HG03521 (cell line): ENCODE measurements at regions not wholly inside any gene's neighbourhood (a gene's known extent, or its start where the extent isn't known, plus 50 kb on each side); places are given as distances from the start of the nearest gene placed in this dataset.
"Not testable (repeated sequence)": the region's sequence is repeated elsewhere in the genome, so short reads cannot be mapped to it uniquely, and the experiment has no call there.

Experiments used
- ATAC-seq: cut with Tn5 transposase; IDR thresholded peaks from one replicate; pipeline ENCODE4 v1.9.1; 2021; ENCODE audit warnings: mild to moderate bottlenecking, moderate library complexity; ENCODE audit not compliant: unreplicated experiment

DNA sequence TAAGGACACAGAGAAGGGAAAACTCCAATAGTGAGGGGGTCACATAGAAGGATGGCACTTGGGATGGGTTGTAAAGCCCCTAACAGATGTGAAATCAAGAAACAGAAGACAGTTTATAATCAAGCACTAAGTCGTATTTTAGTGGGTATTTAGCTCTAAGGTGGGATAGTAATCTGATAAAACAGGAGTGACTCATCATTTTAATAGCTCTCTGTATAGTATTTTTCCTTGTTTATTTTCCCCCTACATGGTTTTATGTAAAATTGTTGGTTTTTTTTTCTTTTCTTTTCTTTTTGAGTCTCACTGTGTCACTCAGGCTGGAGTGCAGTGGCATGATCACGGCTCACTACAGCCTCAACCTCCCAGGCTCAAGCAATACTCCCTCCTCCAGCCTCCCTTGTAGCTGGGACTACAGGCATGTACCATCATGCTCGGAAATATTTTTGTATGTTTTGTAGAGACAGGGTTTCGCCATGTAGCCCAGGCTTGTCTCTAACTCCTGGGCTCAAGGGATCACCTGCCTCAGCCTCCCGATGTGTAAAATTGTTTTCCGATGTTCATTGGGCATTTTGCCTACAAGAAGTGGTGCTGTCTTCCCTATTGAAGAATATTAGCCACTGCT, 142.6 kb upstream of the SERPINE2 start:
- ATAC-seq, result no peak

DNA sequence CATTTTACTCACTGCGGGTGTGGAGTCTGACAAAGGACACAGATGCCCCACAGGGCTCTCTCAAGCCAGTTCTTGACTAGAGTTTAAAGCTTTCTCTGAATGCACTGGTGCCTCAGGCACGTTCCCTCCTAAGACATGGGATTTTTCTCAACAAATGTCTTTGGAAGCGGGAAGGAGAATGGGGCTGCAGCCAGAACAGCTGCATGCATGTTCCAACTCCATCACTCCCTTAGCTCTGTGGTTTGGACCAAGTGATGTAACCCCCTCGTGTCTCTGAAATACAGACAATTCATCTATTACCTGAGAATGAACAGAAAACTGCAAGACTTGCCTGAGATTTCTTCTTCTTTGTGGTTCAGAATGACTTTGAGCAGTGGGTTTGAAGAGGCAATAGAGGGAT, 141.7 kb upstream of the SERPINE2 start:
- ATAC-seq, result no peak

DNA sequence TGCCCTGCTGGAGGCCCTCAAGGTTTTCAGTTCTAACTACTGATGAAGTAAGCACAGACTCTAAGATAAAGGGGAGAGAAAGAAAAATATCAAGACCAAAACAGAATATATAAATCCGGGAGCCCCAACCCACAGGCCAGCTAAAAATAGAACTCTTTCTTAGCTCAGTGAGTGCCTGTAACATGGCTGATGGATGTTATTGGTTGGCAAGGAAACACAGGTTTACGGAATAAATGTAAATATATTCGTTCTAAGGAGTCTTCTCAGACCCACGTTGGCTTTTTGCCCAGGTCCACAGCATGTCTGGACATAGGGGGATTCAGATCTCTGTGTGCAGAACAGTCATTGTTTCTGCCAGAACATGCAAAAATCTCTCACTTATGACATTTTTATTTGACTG, 139.0 kb upstream of the SERPINE2 start:
- ATAC-seq, result no peak

DNA sequence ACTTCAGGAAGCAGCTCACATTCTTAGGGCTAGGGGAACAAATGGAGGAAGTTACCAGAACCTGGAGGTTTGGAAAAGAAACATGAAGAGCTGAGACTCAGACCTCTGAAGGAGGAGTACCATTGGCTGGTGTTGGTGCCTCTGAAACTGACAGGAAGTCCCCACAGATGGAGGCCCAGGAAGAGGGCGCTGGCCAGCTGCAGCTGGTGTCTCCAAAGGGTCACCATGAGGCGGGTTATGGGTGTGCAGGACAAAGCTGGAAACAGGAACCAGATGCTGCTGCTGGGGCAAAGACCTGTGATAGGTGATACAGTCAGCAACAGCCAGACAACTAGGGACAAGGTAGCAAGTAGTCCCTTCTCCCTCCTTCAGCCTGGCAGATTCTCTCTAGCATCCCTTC, 136.5 kb upstream of the SERPINE2 start:
- ATAC-seq, result no peak

DNA sequence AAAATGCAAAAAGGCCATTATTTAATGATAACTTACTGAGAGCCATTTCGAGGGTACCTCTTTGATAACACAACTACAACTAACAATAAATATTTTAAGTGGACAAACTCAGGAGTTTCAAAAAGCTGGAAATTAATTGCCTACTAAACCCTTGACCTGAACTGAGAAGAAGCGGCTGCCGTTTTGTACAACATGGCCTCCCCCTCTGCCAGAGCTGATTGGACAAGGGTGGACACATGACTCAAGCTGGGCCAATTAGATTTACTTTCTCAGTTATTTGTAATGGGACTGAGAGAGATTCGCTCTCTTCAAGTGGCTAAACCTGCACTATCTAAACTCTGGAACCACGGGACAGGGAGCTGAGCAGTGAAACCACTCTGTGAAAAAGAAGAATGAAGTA, 135.9 kb upstream of the SERPINE2 start:
- ATAC-seq, result no peak

DNA sequence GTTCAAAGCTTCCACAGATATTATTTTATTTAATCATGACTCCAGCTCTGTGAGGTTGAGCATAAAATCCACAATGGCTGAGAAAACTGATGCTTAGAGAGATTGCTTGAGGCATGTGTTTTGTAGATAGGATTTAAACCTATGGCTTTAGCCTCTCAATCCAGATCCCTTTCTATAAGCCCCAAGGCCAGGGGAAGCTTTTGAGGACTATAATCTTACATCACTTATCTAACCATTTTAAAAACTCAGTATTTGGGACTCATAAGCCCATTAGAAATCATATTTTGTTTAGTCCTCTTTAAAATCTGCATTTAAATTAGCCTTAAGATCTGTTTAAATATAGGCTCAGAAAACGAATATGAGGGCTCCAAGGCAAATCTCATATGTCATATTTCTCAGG, 135.4 kb upstream of the SERPINE2 start:
- ATAC-seq, result no peak

DNA sequence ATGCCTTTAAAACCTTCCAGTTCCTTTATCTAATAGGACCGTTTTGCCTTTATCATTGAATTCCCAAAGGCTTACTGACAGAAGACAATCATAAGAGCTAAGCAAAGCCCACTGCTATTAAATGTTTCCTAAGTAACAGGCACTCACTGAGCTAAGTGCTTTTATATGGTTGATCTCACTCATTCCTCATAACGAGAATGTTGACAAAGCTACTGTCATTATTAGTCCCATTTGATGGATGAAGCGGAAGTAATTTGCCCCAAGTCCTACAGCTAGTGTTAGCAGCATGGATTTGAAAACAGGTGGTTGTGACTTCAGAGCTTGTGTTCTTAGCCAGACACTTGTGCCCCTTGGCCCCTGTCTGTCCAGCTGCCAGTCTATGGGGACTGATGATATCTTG, 134.8 kb upstream of the SERPINE2 start:
- no peak for ATAC-seq

DNA sequence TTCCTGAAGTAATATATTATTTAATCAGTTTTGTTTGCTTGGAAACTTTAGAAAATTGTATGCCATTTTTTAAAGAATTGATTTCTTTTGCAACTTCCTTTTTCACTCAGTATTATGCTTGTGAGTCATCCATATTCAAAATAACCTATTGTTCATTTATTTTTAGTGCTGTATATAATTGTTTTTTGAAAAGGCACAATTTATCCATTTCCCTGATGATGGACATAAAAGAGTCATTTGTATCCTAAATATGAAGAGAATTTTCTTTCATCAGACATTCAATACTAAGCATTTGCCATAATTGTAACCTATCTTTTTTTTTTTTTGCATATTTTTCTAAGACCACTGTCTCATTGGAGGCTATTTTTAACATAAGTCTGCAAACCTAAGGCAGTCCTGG, 134.1 kb upstream of the SERPINE2 start:
- no peak for ATAC-seq

DNA sequence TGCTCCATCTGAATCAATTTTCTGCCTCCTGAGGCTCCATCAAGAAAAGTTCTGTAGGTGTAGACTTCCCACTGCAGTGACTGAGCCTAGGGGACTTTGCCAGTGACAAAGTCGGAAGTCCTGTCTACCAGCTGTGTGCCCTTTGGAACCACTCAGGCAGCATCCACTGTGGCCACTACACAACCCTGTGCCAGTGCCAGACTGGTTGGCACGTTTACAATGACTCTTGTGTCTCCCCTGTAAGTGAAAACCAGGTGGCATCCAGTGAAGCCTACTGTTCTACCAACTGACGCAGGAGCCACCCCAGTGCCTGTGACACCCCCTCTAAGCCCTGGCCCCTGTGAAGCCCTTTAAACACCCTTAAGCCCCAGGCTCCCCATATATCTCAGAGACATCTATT, 132.1 kb upstream of the SERPINE2 start:
- ATAC-seq, result no peak

DNA sequence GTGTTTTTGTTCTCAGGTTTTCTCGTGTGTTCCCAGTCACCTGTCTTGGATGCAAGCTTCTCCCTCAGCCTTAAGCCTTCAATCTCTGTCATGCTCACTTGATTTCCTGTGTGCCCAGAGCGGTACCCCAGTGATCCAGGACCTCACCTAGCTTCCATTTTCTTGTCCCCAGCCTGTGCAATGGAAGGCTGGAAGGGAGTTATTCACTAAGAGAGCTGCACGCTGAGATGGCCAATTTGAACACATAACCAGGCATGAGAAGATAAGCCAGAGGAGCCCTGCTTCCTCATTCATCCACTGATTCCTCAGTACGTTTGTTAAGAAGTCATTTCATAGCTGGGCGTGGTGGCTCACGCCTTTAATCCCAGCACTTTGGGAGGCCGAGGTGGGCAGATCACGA, 130.8 kb upstream of the SERPINE2 start:
- ATAC-seq, result no peak

DNA sequence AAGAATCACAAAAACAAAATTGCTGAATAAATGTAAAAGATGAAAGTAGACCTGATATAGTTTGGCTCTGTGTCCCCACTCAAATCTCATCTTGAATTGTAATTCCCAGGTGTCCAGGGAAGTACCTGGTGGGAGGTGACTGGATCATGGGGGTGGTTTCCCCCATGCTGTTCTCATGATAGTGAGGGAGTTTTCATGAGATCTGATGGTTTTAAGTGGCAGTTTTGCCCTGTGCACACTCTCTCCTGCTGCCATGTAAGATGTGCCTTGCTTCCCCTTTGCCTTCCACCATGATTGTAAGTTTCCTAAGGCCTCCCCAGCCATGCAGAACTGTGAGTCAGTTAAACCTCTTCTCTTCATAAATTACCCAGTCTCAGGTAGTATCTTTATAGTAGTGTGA, 128.7 kb upstream of the SERPINE2 start:
- not testable (repeated sequence) for ATAC-seq

DNA sequence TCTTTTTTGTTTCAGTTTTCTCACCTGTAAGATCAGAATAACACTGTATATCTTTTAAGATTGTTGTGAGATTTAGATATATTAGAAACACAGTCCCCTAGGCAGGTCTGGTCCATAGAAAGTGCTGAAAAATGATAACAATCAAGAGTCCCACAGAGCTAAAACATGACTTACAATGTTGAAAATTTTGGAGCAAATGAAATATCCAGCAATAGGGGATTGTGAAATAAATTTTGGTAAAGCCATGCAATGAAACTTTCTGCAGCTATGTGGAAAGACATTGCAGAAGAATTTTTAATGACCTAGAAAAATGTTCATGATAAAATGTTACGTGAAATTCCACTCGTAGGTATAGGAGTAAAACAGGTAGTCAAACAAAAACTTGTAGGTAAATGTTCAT, 127.6 kb upstream of the SERPINE2 start:
- ATAC-seq, result no peak

DNA sequence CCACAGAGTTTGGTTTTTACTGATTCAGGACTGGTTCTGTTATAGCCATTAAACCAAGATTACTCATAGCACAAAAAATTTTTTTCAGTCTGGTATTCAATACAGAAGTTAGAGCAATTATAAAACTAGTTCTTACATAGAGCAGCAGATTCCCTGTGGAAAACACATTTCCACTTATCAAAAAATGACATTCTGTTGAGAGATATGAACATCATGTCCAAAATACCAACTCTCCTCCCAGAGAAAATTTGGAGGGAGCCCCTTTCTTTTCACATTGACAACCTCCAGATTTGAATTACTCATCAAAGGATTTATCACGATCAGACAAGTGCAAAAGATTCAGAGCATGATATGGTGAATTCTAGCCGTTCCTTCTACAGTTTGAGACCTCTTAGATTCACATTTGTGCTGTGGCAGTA, 126.8 kb upstream of the SERPINE2 start:
- no peak for ATAC-seq

DNA sequence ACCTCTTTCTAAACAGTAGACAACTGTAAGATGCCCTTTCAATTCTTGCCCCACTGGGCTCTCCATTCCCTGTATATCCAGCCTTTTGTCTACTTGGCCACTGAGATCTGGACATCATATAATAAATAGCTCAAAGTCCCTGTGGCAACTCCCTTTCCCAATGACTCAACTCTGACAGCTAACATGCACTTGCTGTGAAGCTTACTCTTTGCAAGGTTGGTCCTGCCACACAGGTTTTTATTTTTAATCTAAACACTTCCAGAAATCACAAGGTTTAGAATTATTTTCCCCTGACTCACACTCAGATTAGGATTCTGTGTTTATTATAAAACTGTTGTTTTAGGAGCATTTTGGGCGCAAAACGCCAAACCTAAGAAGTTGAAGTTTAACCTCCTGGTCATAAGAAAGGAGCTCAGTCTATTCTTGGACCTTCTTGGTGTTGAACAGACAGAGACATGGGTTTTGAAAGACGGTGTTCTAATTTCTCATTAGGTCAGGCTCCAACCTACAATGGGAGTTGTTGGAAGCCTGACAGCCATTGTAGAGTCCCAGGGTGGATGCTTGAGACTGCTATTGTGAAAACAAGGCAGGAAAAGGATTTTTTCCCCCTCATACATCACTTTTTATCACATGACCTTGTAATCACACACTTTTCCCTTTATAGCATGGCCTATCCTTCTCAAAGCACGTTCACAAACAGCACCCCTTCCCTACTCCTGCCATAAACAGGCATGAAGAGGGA, 124.7 kb upstream of the SERPINE2 start:
- no peak for ATAC-seq

DNA sequence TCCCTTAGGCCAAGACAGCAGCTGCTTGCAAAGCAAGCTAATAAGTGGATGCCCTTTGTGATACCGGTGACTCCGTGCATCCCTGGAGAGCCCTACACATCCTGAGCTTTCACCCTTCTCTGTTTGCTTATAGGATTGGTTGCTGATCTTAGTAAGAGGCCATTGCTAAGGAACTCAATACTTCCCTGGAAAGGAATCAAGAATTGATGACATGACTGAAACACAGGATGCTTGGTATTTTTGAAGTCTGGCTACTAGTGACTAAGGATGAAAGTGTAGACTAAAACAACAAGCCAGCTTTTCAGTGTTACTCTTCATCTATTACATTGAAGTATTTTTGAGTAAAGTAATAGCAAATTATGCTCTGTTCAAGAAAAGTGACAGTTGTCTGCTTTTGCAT, 123.0 kb upstream of the SERPINE2 start:
- ATAC-seq, result no peak

DNA sequence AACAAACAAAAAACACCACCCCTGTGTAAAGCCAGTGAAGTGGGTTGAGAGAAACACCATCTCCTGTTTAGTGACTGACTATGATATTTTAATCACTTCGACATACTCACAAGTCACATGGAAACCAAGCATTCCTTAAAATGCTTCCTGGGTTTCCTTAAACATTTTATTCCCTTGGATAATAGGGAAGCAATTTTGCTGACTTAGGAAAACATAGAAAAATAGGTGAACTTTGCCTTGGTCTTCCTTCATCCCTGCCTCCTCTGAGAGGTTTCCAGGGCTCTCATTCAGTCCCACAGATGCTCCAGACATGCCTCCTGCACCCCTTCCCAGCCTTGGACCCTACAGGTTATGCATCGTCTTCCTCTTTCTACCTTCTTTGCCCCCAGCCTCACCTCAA, 122.6 kb upstream of the SERPINE2 start:
- no peak for ATAC-seq

DNA sequence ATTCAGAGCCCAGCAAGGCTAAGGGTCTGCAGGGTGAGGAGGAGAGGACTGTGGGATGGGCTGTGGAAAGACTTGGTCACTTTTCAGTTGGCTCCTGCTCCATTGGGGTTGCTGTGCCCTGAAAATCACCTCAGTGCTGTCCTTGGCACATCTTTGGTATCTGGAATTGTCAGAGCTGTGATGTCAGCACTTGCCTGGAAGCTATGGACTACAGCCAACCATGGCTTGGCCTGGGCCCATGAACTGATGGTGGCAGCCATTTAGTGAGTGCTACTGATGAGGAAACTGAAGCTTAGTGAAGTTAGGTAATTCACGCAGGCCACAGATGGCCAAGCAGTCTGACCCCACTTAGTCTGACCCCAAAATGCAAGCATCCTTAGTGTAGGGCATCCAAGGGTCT, 121.8 kb upstream of the SERPINE2 start:
- ATAC-seq, result no peak

DNA sequence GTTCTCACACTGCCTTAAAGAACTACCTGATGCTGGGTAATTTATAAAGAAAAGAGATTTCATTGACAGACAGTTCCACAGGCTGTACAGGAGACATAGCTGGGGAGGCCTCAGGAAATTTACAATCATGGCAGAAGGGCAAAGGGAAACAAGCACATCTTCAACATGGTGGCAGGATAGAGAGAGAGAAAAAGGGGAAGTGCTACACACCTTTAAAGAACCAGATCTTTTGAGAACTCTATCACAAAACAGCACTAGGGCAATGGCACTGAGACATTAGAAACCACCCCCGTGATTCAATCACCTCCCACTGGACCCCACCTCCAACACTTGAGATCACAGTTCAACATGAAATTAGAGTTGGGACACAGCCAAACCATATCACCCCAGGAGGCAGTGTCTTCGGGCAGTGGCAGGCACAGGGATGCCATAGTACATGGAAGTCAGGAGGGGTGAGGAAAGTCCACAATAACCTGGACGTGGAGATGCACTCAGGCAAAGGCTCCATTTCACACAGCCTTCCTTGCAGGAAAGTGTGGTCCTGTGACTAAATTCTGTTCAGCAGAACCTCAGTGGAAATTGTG, 120.4 kb upstream of the SERPINE2 start:
- ATAC-seq, result no peak

DNA sequence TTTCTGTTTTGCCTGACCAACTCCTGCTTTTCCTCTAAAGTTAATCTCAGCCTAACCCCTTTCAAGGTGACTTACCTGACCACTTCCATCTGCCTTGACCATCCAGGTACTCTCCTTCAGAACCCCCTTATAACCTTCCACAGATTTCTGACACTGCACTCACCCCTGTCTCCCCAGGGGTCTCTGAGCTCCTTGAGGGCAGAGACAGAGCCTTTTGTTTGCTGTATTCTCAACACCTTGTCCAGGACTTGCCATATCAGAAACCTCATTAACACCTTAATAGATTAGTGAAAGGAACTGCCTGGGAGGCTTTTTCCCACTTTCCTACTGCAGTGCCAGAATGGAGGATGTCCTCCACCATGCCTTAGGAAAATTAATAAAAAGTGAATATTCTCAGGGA, 119.7 kb upstream of the SERPINE2 start:
- no peak for ATAC-seq

DNA sequence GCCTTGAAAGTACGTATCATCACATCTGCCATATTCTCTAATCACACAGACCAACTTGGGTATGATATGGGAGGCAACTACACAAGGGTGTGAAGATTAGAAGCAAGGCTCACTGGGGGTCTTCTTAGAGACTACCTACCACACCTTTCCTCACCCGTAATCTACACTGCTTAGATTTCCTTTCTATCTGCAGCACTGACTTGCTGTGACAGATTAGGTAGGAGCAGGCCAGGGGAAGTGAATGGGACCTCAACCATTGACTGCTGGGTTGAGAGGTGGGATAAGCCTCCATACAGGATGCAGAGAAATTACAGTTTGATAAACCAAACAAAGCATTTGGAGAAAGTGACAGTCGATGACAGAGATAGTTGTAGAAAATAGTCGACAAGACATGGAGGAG, 119.0 kb upstream of the SERPINE2 start:
- ATAC-seq, result no peak

DNA sequence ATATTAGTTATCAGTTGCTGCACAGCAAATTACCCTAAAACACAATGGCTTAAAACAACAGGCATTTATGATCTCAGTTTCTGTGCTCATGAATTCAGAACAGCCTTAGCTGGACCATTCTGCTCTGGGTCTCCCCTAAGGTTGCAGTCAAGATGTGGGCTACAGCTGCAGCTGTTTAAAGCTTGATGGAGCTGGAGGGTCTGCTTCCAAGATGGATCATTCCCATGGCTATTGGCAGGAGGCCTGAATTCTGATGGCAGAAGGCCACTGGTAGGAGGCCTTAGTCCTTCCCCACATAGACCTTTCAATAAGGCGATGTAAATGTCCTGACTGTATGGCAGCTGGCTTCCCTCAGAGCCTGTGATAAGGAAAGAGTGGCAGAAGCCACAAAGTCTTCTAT, 118.6 kb upstream of the SERPINE2 start:
- no peak for ATAC-seq

DNA sequence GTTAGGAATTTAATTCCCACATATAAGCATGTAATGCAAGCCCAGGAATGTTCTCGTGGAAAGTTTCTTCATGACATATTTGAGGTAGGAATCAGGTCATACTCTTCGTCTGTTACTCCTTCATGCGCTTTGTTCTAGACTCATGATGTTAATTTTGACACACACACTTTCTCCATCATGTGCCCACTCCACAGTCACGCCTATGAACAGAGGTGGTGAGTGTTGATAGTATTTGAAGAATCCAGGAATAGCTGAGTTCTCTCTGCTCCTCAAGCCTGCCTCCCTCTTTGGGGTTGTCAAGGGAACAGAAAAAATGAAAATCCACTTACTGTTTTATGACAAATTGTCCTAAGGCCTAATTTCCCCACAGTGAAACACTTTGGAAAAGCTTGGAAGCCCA, 117.3 kb upstream of the SERPINE2 start:
- no peak for ATAC-seq

DNA sequence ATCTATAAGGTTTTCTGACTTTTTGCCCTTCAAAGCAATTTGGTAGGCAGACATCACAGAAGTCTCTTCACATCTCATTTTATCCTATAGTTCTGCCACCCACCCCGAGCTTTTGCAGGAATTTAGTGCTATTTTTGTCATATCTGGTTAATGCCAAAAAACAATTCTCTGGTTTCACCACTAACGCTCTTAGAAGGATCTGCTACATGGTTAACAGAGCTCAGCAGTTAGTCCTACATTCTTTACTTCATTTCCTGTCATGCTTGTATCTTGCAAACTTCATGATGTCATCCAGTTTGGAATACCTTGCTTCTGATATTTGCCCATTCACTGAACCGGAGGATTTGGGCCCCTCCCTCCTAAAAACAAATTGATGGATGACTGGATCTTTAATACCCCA, 116.8 kb upstream of the SERPINE2 start:
- no peak for ATAC-seq
